GM19372 (cell line): ENCODE measurements at regions not wholly inside any gene's neighbourhood (a gene's known extent, or its start where the extent isn't known, plus 50 kb on each side); places are given as distances from the start of the nearest gene placed in this dataset.
A peak's percentile ranks its signal among the peaks of the same experiment; 100 is the strongest.
"Not testable (repeated sequence)": the region's sequence is repeated elsewhere in the genome, so short reads cannot be mapped to it uniquely, and the experiment has no call there.

ENCODE experiments used
- ATAC-seq: cut with Tn5 transposase; IDR thresholded peaks from one replicate; pipeline ENCODE4 v1.9.1; 2021; ENCODE audit warnings: mild to moderate bottlenecking, low read depth, moderate library complexity; ENCODE audit not compliant: unreplicated experiment

DNA sequence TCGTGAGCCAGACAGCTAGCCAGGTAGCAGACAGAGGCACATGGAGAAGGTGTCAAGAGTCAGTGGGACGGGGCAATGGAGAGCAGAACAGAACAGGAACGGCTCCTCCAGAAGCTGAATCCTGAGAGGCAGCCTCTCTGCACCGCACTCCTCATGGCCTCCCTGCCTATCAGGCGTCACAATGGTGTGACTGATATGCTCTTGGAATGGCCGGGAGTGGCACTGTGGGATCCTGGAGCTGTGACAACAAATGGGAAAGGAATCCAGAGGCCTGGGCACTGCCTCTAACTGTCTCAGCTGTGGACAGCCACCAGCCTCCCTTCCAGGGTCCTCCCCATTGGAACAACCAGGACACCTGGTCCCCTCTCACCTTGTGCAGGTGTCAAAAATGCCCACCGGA lies 89.1 kb upstream of the ID2 start:
- no peak for ATAC-seq

DNA sequence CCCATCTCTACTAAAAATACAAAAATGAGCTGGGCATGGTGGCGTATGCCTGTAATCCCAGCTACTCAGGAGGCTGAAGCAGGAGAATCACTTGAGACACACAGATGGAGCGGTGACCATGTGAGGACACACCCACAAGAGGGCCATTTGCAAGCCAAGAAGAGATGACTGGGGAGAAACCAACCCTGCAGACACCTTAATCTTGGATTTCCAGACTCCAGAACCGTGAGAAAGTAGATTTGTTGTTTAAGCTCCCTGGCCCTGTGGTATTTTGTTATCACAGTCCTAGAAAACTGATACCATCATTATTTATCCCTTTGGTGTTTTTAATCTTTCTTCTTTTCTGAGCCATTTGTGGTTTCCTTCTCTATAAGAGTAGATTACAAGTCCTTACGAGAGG lies 88.6 kb upstream of the ID2 start:
- no peak for ATAC-seq

DNA sequence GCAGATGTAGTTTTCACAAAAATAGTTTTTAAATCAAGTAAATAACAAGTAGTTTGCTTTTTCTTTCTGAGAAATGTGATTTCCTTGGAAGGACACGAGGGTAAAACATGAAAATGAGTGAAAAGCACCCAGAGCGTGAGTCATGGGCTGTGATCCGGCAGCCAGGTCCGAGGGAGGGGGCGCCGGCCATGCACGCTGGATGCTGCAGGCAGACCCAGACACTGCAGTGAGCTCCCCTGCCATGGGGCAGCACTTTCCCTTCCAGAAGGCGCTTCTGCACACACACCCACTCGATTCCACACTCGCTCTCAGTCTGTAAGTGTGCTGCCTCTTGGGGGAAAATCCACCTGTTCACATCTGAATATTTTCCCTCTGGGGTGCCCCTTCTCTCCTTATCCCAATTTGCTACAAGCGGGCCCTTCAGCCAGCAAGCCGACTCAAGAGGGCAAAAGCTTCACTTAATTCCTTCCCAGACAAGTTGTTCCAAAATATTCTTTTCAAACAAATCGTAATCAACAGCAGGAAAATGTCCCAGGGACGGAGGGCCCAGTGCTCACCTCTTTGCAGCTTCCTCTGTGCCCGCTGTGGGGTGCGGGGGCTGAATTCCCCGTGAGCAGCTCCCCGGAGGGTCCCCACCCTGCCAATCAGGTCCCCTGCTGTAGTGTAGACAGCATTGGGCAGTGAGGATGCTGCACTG lies 87.0 kb upstream of the ID2 start:
- ATAC-seq = no peak

DNA sequence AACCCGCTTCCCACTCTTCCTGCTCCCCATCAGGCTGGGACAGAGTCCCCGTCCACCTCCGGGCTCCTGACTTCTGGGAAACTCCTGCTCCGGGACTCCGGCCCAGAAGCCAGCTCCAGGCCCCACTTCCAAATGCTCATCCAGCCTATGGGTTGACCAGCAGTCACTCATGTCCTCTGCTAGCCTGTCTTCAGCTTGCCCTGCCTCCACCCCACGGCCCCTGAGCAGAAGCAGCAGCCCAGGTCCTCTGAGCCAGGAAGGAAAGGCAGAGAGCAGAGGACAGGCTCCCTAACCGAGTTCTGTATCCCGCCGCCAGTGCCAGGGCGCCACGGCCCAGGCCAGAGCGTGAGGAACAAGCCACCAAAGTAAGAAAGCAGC lies 86.4 kb upstream of the ID2 start:
- ATAC-seq = no peak

DNA sequence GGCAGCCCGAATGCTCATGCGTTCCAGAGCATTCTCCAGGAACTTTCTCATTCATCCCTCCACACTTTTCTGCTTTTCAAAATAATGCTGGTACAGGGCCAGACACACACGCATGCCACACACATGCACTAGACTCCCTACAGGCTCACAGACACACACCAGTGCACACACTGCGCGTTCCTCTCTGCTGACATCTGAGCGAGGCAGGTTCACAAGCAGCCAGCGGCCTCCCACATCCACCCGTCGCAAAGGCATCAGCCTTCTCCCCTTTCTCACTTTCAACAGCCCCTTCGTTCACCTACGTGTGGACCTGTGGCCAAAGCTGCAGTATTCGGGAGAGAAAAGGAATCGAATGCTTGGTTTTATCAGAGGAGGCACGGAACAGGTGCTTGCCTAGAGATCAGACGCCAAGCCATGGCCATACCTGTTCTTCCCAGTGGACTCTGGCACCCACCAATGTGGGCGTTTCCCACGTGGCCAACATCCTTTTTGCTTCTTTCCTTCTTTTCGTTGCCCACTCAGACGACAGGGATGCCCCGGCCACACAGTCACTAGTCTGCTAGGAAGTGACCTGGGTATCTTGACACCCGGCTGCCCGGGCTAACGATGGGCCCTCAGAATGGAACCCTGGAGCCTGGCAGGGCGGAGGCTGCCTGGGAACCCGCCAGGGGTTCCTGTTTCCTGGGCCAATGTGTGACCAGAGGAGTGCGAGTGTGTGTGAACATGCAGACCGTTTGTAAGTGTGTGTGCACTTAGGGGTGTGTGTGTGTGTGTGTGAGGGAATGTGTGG lies 85.8 kb upstream of the ID2 start:
- no peak for ATAC-seq

DNA sequence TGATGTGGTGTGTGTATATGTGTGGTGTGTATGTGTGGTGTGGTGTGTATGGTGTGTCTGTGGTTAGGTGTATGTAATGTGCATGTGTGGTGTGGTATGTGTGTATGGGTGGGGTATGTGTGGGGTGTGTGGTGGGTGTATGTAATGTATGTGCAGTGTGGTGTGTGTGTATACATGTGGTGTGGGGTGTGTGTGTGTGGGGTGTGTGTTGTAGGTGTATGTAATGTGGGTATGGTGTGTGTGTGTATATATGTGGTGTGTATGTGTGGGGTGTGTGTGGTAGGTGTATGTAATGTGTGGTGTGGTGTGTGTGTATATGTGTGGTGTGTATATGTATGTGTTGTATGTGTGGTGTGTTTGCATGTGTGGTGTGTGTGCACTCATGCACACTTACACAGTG lies 84.8 kb upstream of the ID2 start:
- no peak for ATAC-seq

DNA sequence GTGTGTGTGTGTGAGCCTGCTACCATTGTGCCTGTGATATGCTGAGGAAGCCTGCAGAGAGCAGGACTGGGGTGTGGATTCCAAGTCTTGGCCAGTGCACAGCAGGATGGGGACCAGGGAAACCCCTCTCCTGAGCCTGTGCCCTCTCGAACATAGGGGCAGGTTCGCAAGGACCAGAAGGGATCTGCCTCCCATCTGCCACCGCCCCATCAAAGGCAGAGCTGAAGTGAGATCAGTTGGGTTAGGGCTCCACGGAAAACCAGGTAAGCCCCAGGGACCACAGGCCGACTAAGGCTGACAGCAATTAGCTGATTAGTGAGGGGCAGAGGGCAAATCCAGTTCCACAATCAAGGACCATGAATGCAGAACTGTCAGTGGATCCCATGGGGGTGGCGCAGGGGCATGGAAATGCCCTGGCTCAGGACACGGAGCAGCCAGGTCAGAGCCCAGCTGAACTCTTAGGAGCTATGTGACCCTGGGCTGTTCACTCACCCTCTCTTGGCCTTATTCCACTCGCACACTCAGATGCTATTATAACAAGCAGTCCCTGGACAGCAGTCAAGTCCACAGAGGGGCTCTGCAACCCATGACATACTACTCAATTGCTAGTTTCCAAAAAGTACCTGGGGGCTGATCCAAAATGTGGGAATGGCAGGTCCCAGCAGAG lies 84.2 kb upstream of the ID2 start:
- no peak for ATAC-seq

DNA sequence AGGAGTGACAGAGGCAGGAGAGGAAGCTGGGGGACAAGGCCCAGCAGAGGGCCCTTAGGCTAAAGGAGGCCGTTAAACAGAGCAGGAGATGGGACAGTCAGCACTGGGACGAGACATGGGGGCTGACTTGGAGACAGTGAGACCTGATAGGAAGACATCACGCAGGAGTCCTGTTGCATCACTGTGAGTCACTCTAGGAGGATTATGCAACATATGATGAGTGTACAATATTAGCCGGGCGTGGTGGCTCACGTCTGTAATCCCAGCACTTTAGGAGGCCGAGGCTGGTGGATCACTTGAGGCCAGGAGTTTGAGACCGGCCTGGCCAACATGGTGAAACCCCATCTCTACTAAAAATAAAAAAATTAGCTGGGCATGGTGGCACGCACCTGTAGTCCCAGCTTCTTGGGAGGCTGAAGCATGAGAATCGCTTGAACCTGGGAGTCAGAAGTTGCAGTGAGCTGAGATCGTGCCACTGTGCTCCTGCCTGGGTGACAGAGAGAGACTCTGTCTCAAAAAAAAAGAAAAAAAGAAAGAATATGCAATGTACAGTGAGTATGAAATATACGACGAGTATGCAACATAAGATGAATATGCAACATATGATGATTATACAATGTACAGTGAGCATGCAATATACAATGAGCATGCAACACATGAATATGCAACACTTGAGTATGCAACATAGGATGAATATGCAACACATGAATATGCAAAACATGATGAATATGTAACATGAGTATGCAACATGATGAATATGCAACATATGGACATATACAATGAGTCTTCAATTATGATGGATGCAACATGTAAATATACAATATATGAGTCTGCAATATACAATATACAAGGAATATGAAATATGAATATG lies 83.3 kb upstream of the ID2 start:
- no peak for ATAC-seq

DNA sequence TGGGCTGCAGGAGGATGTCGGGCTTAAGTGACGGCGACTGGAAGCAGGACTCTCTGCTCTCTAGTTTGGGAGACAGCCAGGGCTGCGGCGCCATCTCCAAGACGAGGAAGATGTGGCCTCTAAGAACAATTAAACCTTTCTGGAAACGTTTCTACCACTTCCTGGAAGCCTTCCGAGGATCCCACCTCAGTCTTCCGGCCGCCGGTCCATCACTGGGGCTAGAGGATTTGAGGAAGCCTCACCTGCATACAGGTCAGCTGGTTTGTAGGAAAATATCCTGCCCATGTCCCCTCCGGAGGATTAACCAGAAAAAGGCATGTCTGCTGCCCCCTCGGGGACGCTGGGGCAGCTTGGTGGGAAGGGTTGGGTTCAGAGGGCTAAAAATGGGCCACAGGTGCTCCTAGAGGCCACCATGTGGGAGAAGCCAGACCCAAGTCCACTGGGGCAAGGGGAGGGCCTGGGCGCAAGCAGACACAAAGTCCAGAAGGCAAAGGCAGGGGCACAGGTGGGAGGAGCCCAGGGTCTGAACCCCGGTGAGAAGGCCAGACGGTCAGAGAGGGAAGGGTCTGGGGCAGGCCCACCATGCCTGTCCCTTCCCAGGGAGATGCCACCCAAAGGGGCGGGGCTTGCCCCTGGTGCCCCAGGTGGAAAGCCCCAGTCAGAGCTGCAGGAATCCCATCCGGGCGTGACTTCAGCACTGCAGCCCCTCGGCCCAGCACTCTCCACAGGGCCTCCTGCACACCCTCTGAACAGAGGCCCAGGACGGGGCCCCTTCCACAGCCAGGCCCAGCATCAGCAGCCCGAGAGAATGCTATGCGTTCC lies 82.2 kb upstream of the ID2 start:
- ATAC-seq = no peak

DNA sequence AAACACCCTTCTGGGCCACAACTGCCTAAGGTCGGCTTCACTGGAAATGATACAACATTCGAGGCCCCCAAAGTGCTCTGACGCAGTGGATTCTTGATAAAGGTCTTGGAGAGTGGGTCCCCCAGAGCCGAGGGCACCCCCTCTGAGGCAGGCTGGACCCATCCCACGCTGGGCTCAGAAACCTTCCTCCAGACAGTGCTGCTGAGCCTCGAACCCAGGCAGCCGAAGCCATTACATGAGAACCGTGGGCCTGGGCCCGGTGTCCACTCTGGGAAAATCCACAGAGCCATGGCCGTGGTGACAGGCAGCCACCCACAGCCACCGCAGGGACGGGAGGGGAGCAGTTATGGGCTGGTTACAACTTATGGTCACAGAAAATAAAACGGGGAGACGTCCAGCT lies 81.4 kb upstream of the ID2 start:
- no peak for ATAC-seq

DNA sequence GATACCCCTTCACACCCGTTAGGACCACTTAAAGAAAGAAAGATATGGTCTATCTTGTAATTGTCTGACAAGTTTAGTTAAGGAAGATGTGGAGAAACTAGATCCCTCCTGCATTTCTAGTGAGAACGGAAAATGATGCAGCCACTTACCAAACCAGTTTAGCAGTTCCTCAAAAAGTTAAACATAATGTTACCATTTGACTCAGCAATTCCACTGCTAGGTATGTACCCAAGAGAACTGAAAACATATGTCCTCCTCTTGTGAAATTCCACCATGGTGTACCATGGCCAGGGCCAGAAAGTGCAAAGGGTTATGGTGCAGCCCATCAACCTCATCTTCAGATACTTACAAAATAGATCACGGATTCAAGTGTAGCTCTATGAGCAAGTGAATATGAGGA lies 79.0 kb upstream of the ID2 start:
- ATAC-seq = peak; percentile 41

DNA sequence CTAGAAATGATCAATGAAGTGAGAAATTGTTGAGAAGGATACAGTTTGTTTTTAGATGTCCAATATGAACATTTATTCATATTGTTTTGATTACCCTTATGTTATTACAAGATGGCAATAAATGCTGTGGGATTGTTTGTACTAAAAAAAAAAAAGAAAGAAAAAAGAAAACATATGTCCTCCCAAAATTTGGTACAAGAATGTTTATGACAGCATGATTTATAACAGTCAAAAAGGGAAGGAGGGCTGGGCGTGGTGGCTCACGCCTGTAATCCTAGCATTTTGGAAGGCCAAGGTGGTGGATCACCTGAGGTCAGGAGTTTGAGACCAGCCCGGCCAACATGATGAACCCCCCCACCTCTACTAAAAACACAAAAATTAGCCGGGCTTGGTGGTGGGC lies 78.5 kb upstream of the ID2 start:
- ATAC-seq = not testable (repeated sequence)

DNA sequence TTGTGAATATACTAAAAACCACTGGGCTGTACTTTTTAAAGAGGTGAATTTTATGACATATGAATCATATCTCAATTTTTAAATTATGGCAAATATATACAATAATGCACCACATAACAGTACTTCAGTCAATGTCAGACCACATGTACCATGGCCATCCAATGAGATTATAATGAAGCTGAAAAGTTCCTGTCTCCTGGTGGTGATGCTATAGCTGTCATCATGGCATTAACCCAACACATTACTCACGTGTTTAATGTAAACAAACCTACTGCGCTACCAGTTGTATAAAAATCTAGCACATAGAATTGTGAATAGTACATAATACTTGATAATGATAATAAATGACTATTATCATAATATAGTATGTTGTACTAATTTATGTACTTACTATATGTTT lies 77.6 kb upstream of the ID2 start:
- no peak for ATAC-seq

DNA sequence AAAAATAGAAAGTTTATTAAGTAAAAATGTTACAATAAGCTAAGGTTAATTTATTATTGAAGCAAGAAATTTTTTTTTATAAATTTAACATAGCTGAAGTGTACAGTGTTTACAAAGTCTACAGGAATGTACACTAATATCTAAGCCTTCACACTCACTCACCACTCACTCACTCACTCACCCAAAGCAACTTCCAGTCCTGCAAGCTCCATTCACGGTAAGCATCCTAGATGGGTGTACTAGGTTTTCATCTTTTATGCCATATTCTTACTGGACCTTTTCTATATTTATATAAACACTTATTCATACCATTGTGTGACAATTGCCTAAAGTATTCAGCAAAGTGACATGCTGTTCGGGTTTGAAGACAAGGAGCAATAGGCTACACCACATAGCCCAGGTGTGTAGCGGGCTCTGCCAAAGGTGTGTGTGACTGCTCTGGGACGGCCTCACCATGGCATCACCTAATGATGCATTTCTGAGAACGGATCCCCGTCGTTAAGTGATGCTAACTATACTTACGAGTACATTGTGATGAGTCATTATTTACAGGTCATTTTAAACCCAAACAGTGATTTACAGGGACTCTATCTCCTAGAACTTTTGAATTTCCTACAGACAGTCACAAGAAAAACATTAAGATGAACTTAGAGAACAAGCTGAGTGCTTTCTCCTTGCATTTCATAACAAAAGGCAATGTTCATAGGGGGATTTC lies 76.3 kb upstream of the ID2 start:
- ATAC-seq = no peak

DNA sequence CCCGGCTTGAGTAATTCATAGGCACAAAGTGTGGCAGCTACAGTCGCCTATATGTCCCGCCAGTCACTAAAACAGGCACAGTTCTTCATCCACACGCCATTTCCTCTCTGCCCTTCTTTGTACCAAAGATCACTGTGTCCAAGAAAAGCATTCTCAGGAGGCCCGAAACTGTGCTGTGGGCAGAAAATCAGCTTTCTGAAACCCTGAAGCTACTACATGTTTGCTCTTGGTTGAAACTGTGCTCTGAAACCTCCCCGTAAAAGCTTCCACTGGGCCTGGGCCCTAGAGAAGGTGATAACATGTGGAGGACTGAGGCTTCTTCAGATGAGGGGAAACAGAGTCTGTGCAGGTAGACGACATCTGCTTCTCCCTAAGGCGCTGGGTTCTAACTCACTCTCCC lies 75.6 kb upstream of the ID2 start:
- ATAC-seq = peak; percentile 90

DNA sequence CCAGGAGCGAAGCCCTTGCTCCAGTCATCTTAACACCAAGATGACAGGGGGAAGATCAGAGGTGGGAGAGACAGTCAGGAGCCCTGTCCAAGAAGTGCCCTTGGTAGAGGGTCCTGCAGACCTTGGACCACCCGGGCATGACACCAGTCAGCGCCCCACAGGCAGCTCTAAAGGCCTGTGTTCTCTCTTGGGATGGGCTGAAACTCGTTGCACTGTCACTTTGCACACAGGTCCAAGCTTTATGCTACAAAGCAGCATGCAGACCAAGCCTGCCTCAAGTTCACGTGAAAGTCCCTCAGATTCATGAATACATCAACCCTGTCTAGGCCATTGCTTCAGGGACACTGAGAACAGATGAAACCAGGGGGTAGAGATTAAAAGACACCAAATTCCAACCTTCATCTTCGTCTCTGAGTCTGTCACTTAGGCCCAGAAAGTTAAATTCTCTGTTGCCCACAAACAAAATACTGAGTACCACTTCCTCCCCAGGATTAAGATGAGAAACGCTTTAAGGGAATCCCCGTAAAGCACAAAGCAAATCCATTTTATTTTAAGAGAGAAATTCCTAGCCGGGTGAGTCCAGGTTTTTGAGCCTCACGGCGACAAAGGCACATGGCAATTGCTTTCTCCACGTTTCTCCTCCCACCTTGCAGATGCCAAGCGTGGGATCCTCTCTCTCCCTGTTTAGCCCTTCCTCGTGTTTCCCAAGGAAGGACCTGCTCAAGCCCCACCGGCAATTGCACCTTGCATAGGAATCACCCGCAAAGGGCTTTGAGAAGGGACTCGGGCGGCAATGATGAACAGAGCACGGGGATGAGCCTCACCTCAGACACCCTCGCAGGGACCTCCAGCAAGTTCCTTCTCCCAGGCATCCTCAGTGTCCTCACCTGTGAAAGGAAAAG lies 75.0 kb upstream of the ID2 start:
- peak; percentile 16 for ATAC-seq

DNA sequence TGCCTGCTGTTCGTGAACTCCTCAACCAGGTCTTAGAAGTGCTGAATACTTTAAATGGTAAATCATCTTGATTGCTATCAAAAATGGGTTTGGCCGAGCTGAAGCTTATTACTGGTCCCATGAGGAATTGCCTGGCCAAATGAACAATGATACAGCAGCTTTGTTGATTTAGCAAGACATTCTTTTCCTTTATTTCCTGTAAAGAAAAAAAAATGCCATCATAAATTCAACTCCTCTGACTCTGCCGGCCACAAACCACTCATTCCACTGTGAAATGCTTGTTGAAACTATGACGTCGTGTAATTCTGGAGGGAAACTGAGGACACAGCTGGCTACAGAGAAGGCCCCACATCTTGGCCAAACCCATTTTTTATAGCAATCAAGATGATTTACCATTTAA lies 74.2 kb upstream of the ID2 start:
- ATAC-seq = no peak

DNA sequence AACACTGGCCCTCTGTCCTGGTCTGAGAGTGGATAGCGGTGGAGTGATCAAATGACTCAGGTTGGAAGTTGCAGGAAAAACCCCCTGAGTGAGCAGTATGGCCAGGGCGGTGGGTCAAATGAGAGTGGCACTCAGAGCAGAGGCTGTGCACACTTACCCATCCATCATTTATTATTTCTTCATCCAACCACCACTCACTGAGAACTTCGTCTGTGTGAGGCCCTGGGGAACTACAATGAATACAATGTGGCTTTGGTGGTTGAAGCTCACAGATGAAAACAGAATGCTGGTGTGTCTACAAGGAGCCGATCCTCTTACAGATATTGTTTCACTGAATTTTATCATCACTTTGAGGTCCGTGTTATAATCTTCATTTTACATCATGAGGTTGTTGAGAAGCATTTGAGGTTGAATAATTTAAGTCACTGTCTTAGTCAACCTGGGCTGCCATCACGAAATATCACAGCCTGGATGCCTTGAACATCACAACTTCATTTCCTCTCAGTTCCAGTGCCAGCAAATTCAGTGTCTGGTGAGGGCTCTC lies 73.4 kb upstream of the ID2 start:
- no peak for ATAC-seq
